Globus pallidus (tissue), 1 donor: ENCODE measurements at regions not wholly inside any gene's neighbourhood (a gene's known extent, or its start where the extent isn't known, plus 50 kb on each side); places are given as distances from the start of the nearest gene placed in this dataset.
A peak's percentile ranks its signal among the peaks of the same experiment; 100 is the strongest.
"Not testable (repeated sequence)": the region's sequence is repeated elsewhere in the genome, so short reads cannot be mapped to it uniquely, and the experiment has no call there.

Experiments
- DNase-seq: peaks from one replicate; pipeline ENCODE4 v3.0.0-alpha.2; 2015; ENCODE audit warnings: low spot score

DNA sequence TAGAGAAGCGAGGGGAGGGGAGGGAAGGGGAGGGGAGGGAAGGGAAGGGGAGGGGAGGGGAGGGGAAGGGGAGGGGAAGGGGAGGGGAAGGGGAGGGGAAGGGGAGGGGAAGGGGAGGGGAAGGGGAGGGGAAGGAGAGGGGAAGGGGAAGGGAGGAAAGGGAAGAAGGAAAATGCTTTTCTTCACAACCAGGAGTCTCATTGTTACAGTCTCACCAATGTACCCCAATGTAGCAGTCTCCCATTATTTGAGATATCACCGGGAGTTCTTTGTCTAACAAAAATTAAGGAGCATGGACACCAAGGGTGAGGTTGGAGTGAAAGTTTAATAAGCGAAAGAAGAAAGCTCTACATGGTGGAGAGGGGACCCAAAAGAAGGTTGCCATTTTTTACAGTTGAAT is 1148.0 kb upstream of the ACVR2A start:
- DNase-seq, result not testable (repeated sequence)

DNA sequence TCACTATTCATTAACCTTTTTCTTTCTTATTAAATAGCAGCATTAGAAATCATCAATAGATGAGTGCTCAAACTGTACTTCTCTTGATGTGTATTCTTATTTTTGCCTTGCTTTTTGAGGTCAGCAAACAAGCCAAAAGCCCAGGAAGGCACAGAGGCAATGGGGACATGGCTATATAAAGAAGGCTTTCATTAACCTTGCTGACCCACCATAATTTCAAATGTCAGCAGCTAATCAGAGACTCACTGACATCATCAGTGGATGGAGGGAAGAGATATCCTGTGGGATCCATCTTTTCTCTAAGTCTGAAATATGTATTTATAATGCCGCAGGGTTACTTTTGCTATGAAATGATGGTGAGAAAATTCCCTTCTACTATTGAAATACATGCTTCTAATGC is 1162.8 kb upstream of the ACVR2A start:
- DNase-seq, result no peak

DNA sequence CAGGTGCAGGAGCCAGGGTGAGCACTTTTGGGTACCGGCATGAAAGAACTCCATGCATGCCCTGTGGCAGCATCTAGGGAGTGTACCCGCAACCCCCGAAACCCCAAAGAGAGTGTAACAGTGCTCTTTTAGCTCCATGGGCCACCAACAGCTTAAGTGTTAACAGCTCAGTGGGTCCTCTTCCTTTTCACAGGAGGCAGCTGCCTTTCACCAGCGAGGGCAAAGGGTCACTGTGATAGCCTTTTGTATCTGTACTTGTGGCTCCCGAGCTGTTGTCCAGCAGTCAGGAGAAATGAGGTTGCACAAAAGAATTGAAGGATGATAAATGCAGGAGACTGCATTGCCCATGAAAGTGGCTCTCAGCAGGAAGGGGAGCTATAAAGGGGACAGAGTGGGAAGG is 1166.3 kb upstream of the ACVR2A start:
- DNase-seq, result no peak

DNA sequence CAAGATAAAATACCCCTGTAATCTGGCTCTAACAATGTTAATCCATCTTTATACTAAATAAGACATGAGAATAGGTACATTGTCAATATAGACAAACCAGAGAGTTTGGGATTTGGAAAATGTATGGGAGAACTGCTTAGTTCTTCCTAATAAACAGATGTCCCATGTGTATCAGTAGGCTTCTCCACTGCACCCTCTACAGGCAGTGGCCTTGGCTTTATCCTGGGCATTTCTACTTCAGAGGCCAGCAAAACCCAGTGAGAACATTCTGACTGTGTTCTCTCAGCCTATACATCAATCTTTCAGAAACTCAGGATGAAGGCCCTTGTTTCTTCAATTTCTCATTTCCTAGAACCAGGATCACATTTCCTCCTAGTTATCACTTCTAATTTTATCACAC is 1167.5 kb upstream of the ACVR2A start:
- no peak for DNase-seq

DNA sequence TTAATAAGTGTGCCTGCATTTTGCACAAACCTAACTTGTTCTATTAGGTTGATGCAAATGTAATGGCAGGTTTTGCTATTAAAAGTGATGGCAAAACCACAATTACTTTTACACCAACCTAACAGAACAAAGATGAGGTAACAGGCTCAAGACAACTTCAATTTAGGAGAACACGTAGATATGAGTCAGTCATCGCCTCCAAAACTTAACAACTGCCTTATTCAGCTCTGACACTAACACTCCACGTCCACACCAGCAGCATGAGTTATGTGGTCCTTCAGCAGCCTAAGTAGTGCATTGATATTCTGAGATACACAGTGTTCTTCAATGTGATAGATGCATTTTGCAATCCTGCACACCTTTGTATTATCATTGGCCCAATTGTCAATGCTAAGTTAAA is 1175.1 kb upstream of the ACVR2A start:
- DNase-seq, result no peak

DNA sequence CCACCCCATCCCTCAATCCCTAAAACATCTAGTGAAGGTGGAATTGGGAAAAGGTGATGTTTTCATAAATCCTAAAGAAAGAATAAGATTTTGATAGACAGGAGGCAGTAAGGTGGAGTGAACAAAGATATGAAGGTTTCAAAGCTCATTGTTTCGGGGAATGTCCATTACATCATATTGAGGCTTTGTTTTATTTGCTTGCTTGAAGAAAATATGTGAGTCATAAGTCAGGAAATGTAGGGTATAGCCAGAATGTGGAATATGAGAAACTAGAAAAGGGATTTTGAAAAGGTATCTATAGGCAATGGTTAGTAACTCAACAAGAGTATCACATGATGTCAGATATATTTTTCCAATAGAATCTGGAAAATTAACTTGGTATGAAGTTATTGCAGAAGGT is 1178.5 kb upstream of the ACVR2A start:
- no peak for DNase-seq

DNA sequence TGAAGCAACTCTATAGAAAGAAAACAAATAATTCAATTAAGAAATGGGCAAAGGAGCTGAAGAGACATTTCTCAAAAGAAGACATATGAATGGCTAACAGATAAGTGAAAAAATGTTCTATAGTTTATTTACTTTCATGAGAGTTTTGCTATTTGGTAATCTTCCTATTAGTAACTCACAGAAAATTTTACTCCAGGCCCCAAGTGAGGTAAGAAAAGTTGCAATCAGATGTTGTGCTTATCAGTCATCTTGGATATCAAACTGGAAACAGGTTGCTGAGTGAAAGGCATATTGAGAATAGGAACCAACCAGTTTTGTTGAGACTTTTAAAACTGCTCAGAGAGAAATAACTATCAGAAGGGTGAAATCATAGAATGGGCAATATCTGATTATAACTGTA is 1179.0 kb upstream of the ACVR2A start:
- DNase-seq, result no peak

DNA sequence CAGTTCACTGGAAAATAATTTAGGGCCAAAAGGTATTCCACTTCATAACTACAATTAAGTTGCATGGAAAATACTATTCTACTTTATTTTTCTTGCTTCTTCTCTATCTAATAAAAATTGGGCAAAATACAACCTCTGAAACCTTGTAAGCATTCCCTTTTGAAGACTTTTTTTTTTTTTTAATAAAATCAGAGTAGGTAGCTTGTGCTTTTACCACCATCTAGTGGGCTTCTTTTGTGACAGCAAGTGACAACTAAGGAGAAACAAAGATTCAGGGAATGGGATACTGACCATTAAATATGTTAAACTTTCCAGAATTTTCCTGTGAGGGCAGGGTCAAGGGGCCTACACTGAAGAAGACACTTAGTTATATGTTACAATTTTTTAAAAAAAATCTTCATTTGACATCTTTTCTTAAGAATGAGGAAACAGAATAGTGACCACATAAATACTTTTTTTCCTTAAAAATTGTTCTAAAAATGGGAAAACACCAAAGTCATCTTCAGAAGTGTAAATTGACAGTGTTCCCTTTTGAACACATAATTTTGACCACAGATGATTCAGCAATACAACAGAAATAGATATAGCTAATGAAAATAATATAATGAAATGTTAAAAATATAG is 1183.2 kb upstream of the ACVR2A start:
- DNase-seq, result peak; percentile 8

DNA sequence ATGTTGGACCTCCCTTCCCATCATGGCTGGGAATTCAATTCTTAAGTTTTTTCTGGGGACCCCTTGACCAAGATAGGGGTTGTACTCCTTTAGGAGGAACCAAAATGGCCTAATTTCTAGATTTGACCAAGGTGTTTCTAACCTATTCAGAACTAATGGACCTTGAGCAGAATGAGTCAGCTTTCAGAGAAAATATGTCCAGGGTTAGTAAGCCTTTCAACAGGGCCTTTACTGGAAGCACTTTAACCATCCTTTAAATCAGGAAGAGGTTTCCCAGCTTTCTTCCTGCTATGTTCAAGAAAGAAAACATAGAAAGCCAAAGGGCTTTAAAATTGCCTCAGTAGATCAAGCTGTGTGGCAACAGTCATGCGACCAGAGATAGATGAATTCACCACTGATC is 1184.9 kb upstream of the ACVR2A start:
- no peak for DNase-seq

DNA sequence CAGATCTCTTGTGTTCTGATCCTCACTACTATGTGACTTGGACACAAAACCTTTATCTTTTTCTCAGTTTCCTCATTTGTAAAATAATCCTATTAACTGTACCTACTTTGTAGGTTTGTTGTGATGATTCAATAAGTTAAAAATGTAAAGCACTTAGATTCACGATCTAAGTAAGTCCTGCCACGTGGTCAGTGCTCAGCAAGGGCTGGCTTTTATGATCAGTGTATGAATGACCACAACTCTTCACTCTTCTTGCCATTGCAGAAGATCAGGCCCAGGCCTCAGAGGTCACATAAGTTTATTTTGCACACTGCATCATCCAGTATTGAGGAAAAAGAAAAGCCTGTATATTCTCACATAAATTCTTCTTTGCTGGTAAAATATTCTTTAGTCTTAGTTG is 1192.5 kb upstream of the ACVR2A start:
- no peak for DNase-seq

DNA sequence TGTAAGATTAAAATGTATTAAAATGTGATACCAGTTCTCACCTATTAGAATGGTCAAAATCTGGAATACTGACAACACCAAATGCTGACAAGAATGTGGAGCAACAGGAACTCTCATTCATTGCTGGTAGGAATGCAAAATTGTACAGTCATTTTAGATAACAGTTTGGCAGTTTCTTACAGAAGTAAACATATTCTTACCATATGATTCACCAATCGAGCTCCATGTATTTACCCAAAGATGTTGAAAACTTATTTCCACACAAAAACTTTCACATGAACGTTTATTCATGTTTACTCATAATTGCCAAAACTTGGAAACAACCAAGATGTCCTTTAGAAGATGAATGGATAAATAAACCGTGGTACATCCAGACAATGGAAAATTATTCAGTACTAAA is 1193.5 kb upstream of the ACVR2A start:
- no peak for DNase-seq

DNA sequence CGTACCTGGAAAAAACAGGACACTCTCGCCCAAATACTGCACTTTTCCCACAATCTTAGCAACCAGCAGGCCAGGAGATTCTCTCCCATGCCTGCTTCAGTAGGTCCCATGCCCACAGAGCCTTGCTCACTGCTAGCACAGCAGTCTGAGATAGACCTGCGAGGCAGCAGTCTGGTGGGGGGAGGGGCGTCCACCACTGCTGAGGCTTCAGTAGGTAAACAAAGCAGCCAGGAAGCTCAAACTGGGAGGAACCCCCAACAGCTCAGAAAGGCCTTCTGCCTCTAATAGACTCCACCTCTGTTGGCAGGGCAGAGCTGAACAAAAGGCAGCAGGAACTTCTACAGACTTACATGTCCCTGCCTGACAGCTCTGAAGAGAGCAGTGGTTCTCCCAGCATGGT is 1202.8 kb upstream of the ACVR2A start:
- no peak for DNase-seq

DNA sequence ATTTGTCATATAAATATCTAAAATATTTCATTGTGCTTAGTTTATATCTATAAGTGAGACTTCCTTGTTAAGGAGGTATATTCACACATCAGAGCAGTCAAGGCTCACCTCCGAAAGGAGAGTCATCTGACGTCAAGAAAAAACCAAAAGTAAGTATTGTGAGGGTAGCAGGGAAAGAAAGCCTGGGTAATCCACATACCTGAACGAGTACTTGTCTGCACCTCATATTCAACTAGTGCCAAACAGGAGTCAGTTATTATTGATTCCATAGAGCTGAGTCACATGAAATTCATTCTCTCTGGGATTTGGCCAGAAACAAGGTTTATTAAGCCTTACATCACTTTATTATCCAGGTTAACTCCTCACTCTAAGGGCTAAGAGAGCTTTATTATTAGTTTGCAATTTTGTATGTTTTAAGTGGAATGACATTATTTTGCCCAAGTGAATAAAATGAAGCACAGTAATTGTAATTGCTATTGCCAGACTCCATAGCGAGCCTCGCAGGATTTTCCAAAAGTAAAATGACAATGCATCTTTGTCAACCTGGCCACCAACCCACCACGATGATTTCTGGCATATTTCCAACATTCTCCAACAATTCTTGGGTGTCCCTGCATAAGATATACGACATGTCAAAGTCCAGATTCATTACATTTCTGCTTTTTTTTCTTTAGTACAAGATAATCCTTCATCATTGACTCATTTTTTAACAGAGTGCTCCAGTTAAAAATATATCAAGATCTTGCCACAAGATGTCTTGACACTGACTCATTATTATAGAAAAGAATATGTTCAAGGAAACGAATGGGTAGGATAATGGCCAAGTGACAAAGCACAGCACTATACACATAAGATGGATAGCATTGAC is 1210.4 kb upstream of the ACVR2A start:
- DNase-seq, result no peak

DNA sequence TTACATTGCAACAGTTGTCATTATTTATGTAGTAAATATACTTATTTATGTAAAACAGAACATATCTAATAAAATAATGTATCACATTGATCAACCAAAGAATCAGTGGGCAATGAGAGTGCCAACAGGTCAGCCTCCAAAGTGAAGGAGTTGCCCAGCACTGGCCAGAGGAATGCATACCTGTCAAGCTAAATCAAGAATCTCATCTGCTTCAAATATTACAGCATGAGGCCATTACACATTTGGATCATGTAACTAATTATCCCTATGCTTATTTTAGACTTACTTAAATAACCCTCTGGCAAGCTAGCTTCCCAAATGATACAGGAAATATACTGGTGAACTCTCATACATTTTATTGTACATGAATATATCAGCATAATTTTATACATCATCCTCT is 1211.7 kb upstream of the ACVR2A start:
- DNase-seq, result no peak

DNA sequence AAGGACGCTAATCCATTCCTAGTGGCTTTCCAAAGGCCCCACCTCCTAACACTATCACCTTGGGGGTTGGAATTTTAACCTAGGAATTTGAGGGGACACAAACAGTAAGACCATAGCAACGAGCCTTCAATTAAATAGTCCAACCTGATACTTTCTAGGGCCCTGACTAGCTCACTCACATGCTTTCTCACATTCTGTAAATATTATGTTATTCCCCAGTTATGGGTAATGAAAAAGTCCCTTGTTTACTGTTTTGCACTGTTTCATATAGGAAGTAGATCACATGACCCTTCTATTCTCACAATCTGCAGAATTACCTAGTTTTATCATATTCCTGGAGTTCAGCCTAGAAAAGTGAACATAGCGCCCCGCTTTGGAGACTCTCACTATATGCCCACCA is 1212.1 kb upstream of the ACVR2A start:
- no peak for DNase-seq

DNA sequence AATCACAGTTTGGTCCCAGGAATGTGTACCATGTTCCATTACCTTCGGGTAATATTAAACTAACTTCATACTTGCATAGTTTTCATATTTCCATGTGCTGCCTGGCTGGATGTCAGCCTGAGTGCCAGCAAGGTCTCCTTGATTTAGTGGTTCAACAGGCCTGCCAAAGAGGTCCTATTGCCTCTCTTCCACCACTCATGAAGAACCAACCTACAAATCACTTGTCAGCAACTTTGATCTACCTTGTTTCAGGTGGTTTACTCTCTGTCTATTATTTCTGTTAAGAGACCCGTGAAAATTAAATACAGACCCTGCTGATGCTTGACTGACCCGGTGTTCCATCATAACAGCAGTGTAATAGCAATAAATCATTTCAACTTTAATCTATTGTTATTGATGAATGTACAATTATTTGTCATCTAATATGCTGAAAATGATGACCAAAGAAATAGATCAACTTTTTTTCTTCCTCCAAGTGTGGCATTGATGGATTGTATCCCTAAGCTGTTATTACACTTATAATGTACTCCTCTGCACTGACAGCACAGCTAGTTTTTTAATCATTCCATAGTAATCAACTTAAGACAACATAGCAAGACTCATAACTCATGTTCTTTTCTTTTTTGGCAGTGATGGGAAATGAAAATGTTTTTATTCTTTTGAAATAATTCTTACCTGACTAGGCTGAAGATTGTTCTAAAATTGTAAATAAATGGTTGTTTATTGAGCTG is 1220.2 kb upstream of the ACVR2A start:
- no peak for DNase-seq

DNA sequence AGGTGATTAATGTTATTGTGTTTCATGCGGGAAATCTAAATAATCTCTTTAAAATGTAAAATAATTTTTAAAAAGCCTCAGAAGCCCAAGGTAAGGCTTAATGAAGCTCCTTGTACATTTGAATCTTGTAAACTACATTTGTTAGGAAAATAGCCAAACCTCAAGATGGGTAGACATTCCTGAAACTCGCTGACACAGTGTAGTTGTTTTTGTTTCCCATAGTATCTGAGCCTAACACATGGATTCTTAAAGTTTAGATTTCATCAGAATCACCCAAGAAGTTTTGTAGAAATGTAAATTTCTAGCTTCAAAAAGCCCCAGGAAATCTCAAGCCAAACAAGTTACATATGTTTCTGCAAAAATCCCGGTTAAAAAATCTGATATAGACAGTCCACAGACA is 1221.1 kb upstream of the ACVR2A start:
- DNase-seq, result no peak

DNA sequence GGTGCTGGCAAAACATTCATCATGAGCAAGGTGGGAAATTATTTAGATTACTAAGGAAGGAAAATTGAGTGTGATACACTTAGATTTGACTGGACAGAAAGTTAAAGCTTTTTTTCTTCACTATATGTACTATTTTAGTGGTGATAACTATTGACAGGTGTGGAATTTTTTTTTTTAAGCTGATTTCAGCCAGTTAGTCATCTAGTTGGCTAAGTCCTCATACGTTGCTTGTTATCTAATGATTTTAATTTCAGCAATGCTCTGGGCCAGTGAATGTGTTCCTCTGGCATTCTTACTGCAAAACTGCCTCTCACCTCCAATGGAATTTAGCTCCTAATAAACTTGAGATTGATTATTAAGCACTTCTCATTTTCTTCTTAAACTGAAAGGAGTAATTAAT is 1223.2 kb upstream of the ACVR2A start:
- DNase-seq, result no peak

DNA sequence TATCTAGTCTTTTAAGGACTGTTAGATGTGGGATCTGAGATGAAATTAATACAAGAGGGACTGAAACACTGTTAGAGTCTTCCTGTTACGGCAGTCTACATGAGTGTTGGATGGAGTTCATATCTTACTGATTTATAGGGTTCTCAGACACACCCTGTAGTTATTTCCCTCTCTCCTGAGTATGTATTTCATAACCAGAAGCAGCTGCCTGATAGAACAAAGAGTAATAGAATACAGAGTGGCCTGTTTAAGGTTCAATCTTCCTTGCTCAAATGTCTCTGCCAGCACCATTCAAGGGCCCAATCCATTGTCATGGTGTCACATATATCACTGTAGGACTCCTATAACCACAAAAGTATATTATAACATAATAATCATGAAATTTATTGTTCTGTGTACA is 1229.1 kb upstream of the ACVR2A start:
- DNase-seq, result no peak

DNA sequence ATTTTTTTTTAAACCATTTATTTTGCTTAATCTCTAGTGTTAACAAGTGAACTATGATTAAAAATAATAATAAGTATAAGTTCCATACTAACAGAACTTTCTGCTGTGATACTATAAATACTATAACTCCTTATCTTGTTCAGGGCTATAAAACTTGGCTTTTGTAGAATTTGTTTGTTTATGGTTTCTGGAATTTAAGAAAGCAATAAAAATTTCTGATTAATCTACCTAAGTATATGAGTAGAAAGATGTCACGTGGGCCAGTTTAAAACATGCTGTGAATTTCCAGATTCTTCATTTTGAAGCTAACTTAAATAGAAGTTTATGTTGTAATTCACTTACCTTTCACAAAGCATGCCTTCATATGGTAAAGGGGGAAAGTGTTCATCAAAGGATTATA is 1236.3 kb upstream of the ACVR2A start:
- no peak for DNase-seq

DNA sequence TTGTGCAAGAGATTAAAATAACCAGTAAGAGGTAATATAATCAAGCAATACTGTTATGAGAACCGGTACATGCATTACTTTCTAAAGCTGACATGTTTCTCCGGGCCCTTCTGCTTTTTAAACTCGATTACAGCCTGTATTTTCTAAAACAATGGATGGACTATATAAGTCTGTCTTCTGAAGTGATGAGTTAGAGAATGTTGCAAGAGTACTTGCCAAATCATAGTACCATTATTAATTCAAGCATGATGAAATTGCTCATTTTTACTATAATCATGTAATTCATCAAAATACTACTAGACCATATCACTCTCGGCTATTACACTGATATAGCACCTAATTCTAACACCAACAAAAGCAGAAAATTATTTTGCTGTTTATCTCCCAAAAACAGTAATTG is 1240.3 kb upstream of the ACVR2A start:
- DNase-seq, result no peak

DNA sequence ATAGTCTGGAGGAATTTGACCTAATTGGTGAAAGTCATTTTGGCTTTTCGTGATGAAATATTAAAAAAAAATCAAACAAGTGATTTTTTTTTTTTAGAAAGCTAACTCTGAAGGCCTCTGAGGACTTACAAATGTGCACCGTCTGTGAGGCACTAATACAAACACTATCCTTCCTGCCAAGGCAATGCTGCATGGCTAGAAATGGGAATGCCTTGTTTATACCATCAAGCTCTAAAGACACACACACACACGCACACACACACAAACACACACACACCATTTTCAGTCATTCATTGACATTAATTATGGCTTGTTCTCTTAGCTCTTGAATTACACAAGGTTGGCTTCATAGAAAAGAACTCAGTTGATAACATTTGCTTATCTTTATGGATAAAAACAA is 1242.0 kb upstream of the ACVR2A start:
- DNase-seq, result no peak

DNA sequence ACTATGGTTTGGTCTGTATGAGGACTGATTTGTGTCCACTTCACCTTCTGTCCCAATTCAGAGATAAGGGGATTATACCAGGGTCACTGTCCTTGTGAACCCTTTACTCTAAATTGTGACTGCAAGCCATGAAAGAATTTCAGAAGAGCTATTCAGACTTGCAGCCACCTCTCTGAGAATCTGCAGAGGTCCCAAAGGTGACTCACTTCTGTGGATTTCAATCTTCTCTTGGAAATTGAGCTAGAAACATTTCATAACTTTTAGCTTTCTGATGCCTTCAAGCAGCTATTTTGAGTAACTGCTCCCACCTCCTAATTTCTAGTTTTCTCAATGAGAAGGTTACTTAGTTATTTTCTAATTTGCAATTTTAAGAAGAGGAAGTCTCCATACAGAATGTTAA is 1242.4 kb upstream of the ACVR2A start:
- no peak for DNase-seq
